Stimulated activated CD8-positive, alpha-beta memory T cell treated with anti-CD3 and anti-CD28 coated beads, Interleukin-4, amount 100 ng/mL, for 48 hours (primary cell): ENCODE measurements at regions not wholly inside any gene's neighbourhood (a gene's known extent, or its start where the extent isn't known, plus 50 kb on each side); places are given as distances from the start of the nearest gene placed in this dataset.
"Not testable (repeated sequence)": the region's sequence is repeated elsewhere in the genome, so short reads cannot be mapped to it uniquely, and the experiment has no call there.

Source experiments
- DNase-seq: peaks from one replicate; pipeline ENCODE4 v3.0.0-alpha.2; 2020

GRCh38 chr4:149116806-149117205, 674.6 kb upstream of the NR3C2 start:
- DNase-seq, result no peak

GRCh38 chr4:149113804-149114430, 671.7 kb upstream of the NR3C2 start:
- no peak for DNase-seq

GRCh38 chr4:149112109-149112508, 669.9 kb upstream of the NR3C2 start:
- DNase-seq, result no peak

- DNase-seq, result no peak
These were observed 668.3 kb upstream of the NR3C2 start for GRCh38 chr4:149110481-149110880.

- no peak for DNase-seq
These were observed 666.4 kb upstream of the NR3C2 start for GRCh38 chr4:149108626-149109025.

GRCh38 chr4:149102765-149103164, 660.6 kb upstream of the NR3C2 start:
- DNase-seq, result no peak

GRCh38 chr4:149101649-149102048, 659.4 kb upstream of the NR3C2 start:
- no peak for DNase-seq

GRCh38 chr4:149095811-149096210, 653.6 kb upstream of the NR3C2 start:
- DNase-seq, result no peak

- DNase-seq, result no peak
These were observed 652.8 kb upstream of the NR3C2 start for GRCh38 chr4:149095001-149095400.

- DNase-seq, result no peak
These were observed 641.9 kb upstream of the NR3C2 start for GRCh38 chr4:149084144-149084543.

GRCh38 chr4:149077181-149077580, 635.0 kb upstream of the NR3C2 start:
- no peak for DNase-seq

GRCh38 chr4:149076401-149076800, 634.2 kb upstream of the NR3C2 start:
- DNase-seq, result no peak

GRCh38 chr4:149072384-149072783, 630.2 kb upstream of the NR3C2 start:
- DNase-seq, result no peak

- DNase-seq, result no peak
These were observed 623.5 kb upstream of the NR3C2 start for GRCh38 chr4:149065753-149066152.

- DNase-seq, result no peak
These were observed 620.8 kb upstream of the NR3C2 start for GRCh38 chr4:149062997-149063396.

- DNase-seq, result no peak
These were observed 615.4 kb upstream of the NR3C2 start for GRCh38 chr4:149057594-149057993.

- DNase-seq, result no peak
These were observed 614.4 kb upstream of the NR3C2 start for GRCh38 chr4:149056615-149057014.

- DNase-seq, result no peak
These were observed 613.4 kb upstream of the NR3C2 start for GRCh38 chr4:149055624-149056023.

GRCh38 chr4:149050840-149051239, 608.6 kb upstream of the NR3C2 start:
- no peak for DNase-seq

- DNase-seq, result no peak
These were observed 606.4 kb upstream of the NR3C2 start for GRCh38 chr4:149048451-149049143.

GRCh38 chr4:149047368-149047767, 605.2 kb upstream of the NR3C2 start:
- DNase-seq, result no peak

GRCh38 chr4:149045731-149046130, 603.5 kb upstream of the NR3C2 start:
- DNase-seq, result no peak

GRCh38 chr4:149039786-149040185, 597.6 kb upstream of the NR3C2 start:
- not testable (repeated sequence) for DNase-seq

GRCh38 chr4:149031399-149031798, 589.2 kb upstream of the NR3C2 start:
- DNase-seq, result no peak
